H9 (cell line): ENCODE measurements at regions not wholly inside any gene's neighbourhood (a gene's known extent, or its start where the extent isn't known, plus 50 kb on each side); places are given as distances from the start of the nearest gene placed in this dataset.
A peak's percentile ranks its signal among the peaks of the same experiment; 100 is the strongest.

Source experiments
- DNase-seq: peaks from one replicate; pipeline ENCODE4 v3.0.0-alpha.2; 2017
- H2AFZ ChIP-seq: one replicate; pipeline ENCODE4 v1.6.1; 2013; ENCODE audit warnings: mild to moderate bottlenecking, low read length, control low read depth, moderate library complexity
- H2AK5ac ChIP-seq: 2 replicates; pipeline ENCODE4 v1.6.1; 2013; ENCODE audit warnings: low read length, control low read depth, mixed read lengths; ENCODE audit not compliant: insufficient read length
- H2BK120ac ChIP-seq: one replicate; pipeline ENCODE4 v1.6.1; 2013; ENCODE audit warnings: low read depth, mild to moderate bottlenecking, low read length, control low read depth, inconsistent platforms; ENCODE audit not compliant: poor library complexity, severe bottlenecking
- H2BK12ac ChIP-seq: 2 replicates; pipeline ENCODE4 v1.6.1; 2013; ENCODE audit warnings: low read length, control low read depth, mixed read lengths, low read depth; ENCODE audit not compliant: insufficient read length
- H2BK15ac ChIP-seq: 2 replicates; pipeline ENCODE4 v1.6.1; 2013; ENCODE audit warnings: low read depth, low read length, control low read depth
- H2BK20ac ChIP-seq: one replicate; pipeline ENCODE4 v1.6.1; 2013; ENCODE audit warnings: low read depth, mild to moderate bottlenecking, low read length, control low read depth, inconsistent platforms; ENCODE audit not compliant: poor library complexity, severe bottlenecking
- H2BK5ac ChIP-seq: 2 replicates; pipeline ENCODE4 v1.6.1; 2013; ENCODE audit warnings: low read length, control low read depth, mixed read lengths; ENCODE audit not compliant: insufficient read length
- H3K14ac ChIP-seq: 2 replicates; pipeline ENCODE4 v1.6.1; 2013; ENCODE audit warnings: low read length, control low read depth; ENCODE audit not compliant: insufficient read depth
- H3K18ac ChIP-seq: 2 replicates; pipeline ENCODE4 v1.6.1; 2013; ENCODE audit warnings: low read depth, mild to moderate bottlenecking, mixed read lengths, low read length, control low read depth; ENCODE audit not compliant: insufficient read length
- H3K23ac ChIP-seq: 2 replicates; pipeline ENCODE4 v1.6.1; 2013; ENCODE audit warnings: low read length, control low read depth, mixed read lengths, low read depth; ENCODE audit not compliant: insufficient read length
- H3K23me2 ChIP-seq: 2 replicates; pipeline ENCODE4 v1.6.1; 2013; ENCODE audit warnings: low read depth, mild to moderate bottlenecking, mixed read lengths, low read length, control low read depth; ENCODE audit not compliant: insufficient read length, poor library complexity, severe bottlenecking
- H3K27ac ChIP-seq: 2 replicates; pipeline ENCODE4 v1.5.1; 2013; ENCODE audit warnings: low read length, control low read depth, mixed read lengths, low read depth; ENCODE audit not compliant: insufficient read length
- H3K27me3 ChIP-seq: 2 replicates; pipeline ENCODE4 v1.6.1; 2013; ENCODE audit warnings: low read length, control low read depth, inconsistent platforms; ENCODE audit not compliant: insufficient read depth
- H3K4ac ChIP-seq: 2 replicates; pipeline ENCODE4 v1.6.1; 2013; ENCODE audit warnings: low read depth, mild to moderate bottlenecking, control low read depth, inconsistent platforms, low read length, moderate library complexity
- H3K4me1 ChIP-seq: 2 replicates; pipeline ENCODE4 v1.6.1; 2013; ENCODE audit warnings: low read length, control low read depth, inconsistent platforms; ENCODE audit not compliant: insufficient read depth
- H3K4me2 ChIP-seq: 2 replicates; pipeline ENCODE4 v1.6.1; 2013; ENCODE audit warnings: low read length, control low read depth, mixed read lengths; ENCODE audit not compliant: insufficient read length, insufficient read depth
- H3K56ac ChIP-seq: 2 replicates; pipeline ENCODE4 v1.6.1; 2013; ENCODE audit warnings: low read depth, mild to moderate bottlenecking, mixed read lengths, low read length, control low read depth; ENCODE audit not compliant: insufficient read length
- H3K79me1 ChIP-seq: 2 replicates; pipeline ENCODE4 v1.6.1; 2013; ENCODE audit warnings: low read depth, mild to moderate bottlenecking, moderate library complexity, low read length, control low read depth, inconsistent platforms; ENCODE audit not compliant: insufficient read depth, poor library complexity, severe bottlenecking
- H3K79me2 ChIP-seq: 2 replicates; pipeline ENCODE4 v1.6.1; 2013; ENCODE audit warnings: low read length, control low read depth, inconsistent platforms; ENCODE audit not compliant: insufficient read depth
- H3K9ac ChIP-seq: 2 replicates; pipeline ENCODE4 v1.6.1; 2013; ENCODE audit warnings: low read length, control low read depth, mixed read lengths; ENCODE audit not compliant: insufficient read length; ENCODE audit errors: extremely low read depth
- H3K9me3 ChIP-seq: one replicate; pipeline ENCODE4 v1.6.1; 2013; ENCODE audit warnings: low read depth, low read length, inconsistent platforms; ENCODE audit not compliant: control insufficient read depth
- H3T11ph ChIP-seq: one replicate; pipeline ENCODE4 v1.6.1; 2013; ENCODE audit warnings: mild to moderate bottlenecking, low read length, control low read depth, inconsistent platforms
- H4K20me1 ChIP-seq: one replicate; pipeline ENCODE4 v1.6.1; 2013; ENCODE audit not compliant: control insufficient read depth, insufficient read length, insufficient read depth
- H4K5ac ChIP-seq: 2 replicates; pipeline ENCODE4 v1.6.1; 2013; ENCODE audit warnings: low read depth, mild to moderate bottlenecking, mixed read lengths, low read length, control low read depth; ENCODE audit not compliant: insufficient read length
- H4K8ac ChIP-seq: replicated peaks from 2 replicates; pipeline ENCODE4 v1.6.1; 2013; ENCODE audit warnings: low read length, control low read depth, mixed read lengths, low read depth; ENCODE audit not compliant: insufficient read length
- H4K91ac ChIP-seq: 2 replicates; pipeline ENCODE4 v1.6.1; 2013; ENCODE audit warnings: low read depth, mild to moderate bottlenecking, moderate library complexity, mixed read lengths, low read length, control low read depth; ENCODE audit not compliant: insufficient read length
- H3K27ac Mint-ChIP-seq, 3 experiments: 2 replicates in 2 of 3; 3 replicates in 1 of 3; pipeline ENCODE4 v1.8.0; 2020 to 2021; ENCODE audit warnings: mixed read lengths in 3 of 3, mild to moderate bottlenecking in 1 of 3, moderate library complexity in 1 of 3
- H3K27me3 Mint-ChIP-seq: 2 replicates; pipeline ENCODE4 v1.8.0; 2021; ENCODE audit warnings: low read depth, mild to moderate bottlenecking, moderate library complexity, mixed read lengths
- H3K36me3 Mint-ChIP-seq, 3 experiments: 2 replicates in 2 of 3; 3 replicates in 1 of 3; pipeline ENCODE4 v1.8.0; 2020 to 2021; ENCODE audit warnings: low read depth in 3 of 3, mixed read lengths in 3 of 3; ENCODE audit not compliant: insufficient read depth in 1 of 3
- H3K4me1 Mint-ChIP-seq, 2 experiments: 2 replicates each; pipeline ENCODE4 v1.8.0; 2020; ENCODE audit warnings: mixed read lengths in 2 of 2
- H3K4me3 Mint-ChIP-seq, 2 experiments: 2 replicates in 1 of 2; 3 replicates in 1 of 2; pipeline ENCODE4 v1.8.0; 2020 to 2021; ENCODE audit warnings: mild to moderate bottlenecking in 2 of 2, mixed read lengths in 2 of 2, moderate library complexity in 1 of 2
- H3K9me3 Mint-ChIP-seq, 2 experiments: 2 replicates in 1 of 2; 3 replicates in 1 of 2; pipeline ENCODE4 v1.8.0; 2020; ENCODE audit warnings: mild to moderate bottlenecking in 2 of 2, mixed read lengths in 2 of 2, moderate library complexity in 1 of 2
- CTCF ChIP-seq: fragments of 200-600 bp; sonication (generic); conservative IDR thresholded peaks from 3 replicates; pipeline ENCODE4 v1.8.0; 2021; ENCODE audit warnings: antibody characterized with exemption, mild to moderate bottlenecking
- WGBS: extraction: QIAGEN DNeasy Blood & Tissue Kit; methylation state at CpG from one replicate; pipeline ENCODE4 v1.1.7; 2013; ENCODE audit warnings: missing lambda C conversion rate, low lambda C conversion rate, mixed read lengths; ENCODE audit not compliant: insufficient read length; ENCODE audit errors: extremely low coverage; 5-methylcytosine and 5-hydroxymethylcytosine counted together

GRCh38 chr3:116776880-116777785 is 67.6 kb downstream of the TUSC7 start:
- no peaks in the 10 kb centered on the region; the same call in 1 of the 2 replicates for H3K4me1 ChIP-seq
- H2BK120ac ChIP-seq, result no peak overlapping the region
- peak overlapping the region; percentile 44 for H2AFZ ChIP-seq
- H3K79me2 ChIP-seq, result no peaks in the 10 kb centered on the region
- H3K79me1 ChIP-seq, result no peaks in the 10 kb centered on the region
- DNase-seq, result no peak
- H2BK20ac ChIP-seq, result no peak overlapping the region
- H3K23ac ChIP-seq, result no peak overlapping the region
- H3K18ac ChIP-seq, result no peak overlapping the region
- H3K9ac ChIP-seq, result no peak overlapping the region
- no peak overlapping the region for H4K8ac ChIP-seq
- no peaks in the 10 kb centered on the region for H3K27me3 ChIP-seq
- H3K23me2 ChIP-seq, result no peaks in the 10 kb centered on the region
- no peak overlapping the region for H3K14ac ChIP-seq
- no peak overlapping the region for H2BK15ac ChIP-seq
- H4K20me1 ChIP-seq, result no peaks in the 10 kb centered on the region
- H3K56ac ChIP-seq, result no peak overlapping the region
- H2BK12ac ChIP-seq, result no peak overlapping the region
- no peaks in the 10 kb centered on the region for H3K9me3 Mint-ChIP-seq
- H3K27me3 Mint-ChIP-seq, result no peaks in the 10 kb centered on the region
- H3K4me2 ChIP-seq, result no peak overlapping the region
- H3T11ph ChIP-seq, result no peak overlapping the region
- TF ChIP-seq CTCF, result no peak
- H3K27ac Mint-ChIP-seq, result peak overlapping the region in 2 of 3 experiments; percentile 63 to 73; a peak in 2 of 7 replicates
- H4K91ac ChIP-seq, result no peak overlapping the region
- no peak overlapping the region for H4K5ac ChIP-seq
- H3K27ac ChIP-seq, result no peak overlapping the region
- no peaks in the 10 kb centered on the region for H3K36me3 Mint-ChIP-seq
- H3K4ac ChIP-seq, result no peak overlapping the region
- WGBS, result no CpG with 5 or more reads among the region's 10 CpGs
- H3K4me3 Mint-ChIP-seq, result no peak overlapping the region
- no peaks in the 10 kb centered on the region for H3K9me3 ChIP-seq
- no peak overlapping the region for H2BK5ac ChIP-seq
- no peak overlapping the region for H2AK5ac ChIP-seq
- peaks cover 16 to 22% of the 10 kb centered on the region in 2 experiments for H3K4me1 Mint-ChIP-seq
